Calu3 (cell line): ENCODE measurements at regions not wholly inside any gene's neighbourhood (a gene's known extent, or its start where the extent isn't known, plus 50 kb on each side); places are given as distances from the start of the nearest gene placed in this dataset.

Experiments used
- BruUV-seq: library from RNA; stranded (reverse); fragments of 400-500 nt; replicated peaks from 2 replicates; lab custom pipeline; 2021; lab: Mats Ljungman, UMichigan
- CTCF ChIA-PET: fragments of 300-600 bp; sonication (Branson Sonifier 250); formaldehyde crosslinking; loops from one replicate; lab custom pipeline; 2022; ENCODE audit warnings: antibody characterized with exemption; lab: Charles Lee
- DNase-seq: peaks from one replicate; pipeline ENCODE4 v3.0.0; 2022
- H3K27ac Mint-ChIP-seq: one replicate; pipeline ENCODE4 v1.8.0; 2022; ENCODE audit warnings: mixed read lengths; ENCODE audit not compliant: unreplicated experiment
- H3K27me3 Mint-ChIP-seq: one replicate; pipeline ENCODE4 v1.8.0; 2022; ENCODE audit warnings: mixed read lengths; ENCODE audit not compliant: unreplicated experiment
- H3K36me3 Mint-ChIP-seq: one replicate; pipeline ENCODE4 v1.8.0; 2022; ENCODE audit warnings: mild to moderate bottlenecking, moderate library complexity, mixed read lengths; ENCODE audit not compliant: insufficient read depth, unreplicated experiment
- H3K4me1 Mint-ChIP-seq: one replicate; pipeline ENCODE4 v1.8.0; 2022; ENCODE audit warnings: mild to moderate bottlenecking, low read depth, mixed read lengths; ENCODE audit not compliant: unreplicated experiment
- H3K4me3 Mint-ChIP-seq: one replicate; pipeline ENCODE4 v1.8.0; 2022; ENCODE audit warnings: mild to moderate bottlenecking, low read depth, moderate library complexity, mixed read lengths; ENCODE audit not compliant: unreplicated experiment
- H3K9me3 Mint-ChIP-seq: one replicate; pipeline ENCODE4 v1.8.0; 2022; ENCODE audit warnings: low read depth, mixed read lengths; ENCODE audit not compliant: unreplicated experiment
- CTCF ChIP-seq: fragments of 200-600 bp; IDR thresholded peaks from one replicate; pipeline ENCODE4 v1.8.0; 2022; ENCODE audit warnings: antibody characterized with exemption; ENCODE audit not compliant: unreplicated experiment
- intact Hi-C: fragments of 100-400 bp; cut with micrococcal nuclease; formaldehyde crosslinking; loops from one replicate; pipeline ENCODE4 v1.10.0; 2022; ENCODE audit not compliant: unreplicated experiment

GRCh38 chr1:71252900-71253299 lies 172.1 kb upstream of the ZRANB2 start:
- Mint-ChIP-seq H3K9me3 (peaks cover 12% of the 10 kb centered on the region), H3K4me1 (no peaks in the 10 kb centered on the region), H3K27ac (no peak overlapping the region), H3K4me3 (no peak overlapping the region), H3K27me3 (no peaks in the 10 kb centered on the region), H3K36me3 (no peaks in the 10 kb centered on the region)
- TF ChIP-seq CTCF = no peak
- CTCF ChIA-PET = no interaction called here
- BruUV-seq = no TSS peak
- intact Hi-C loops = no loop called here
- DNase-seq = no peak

GRCh38 chr1:71245246-71245645 lies 164.4 kb upstream of the ZRANB2 start:
- intact Hi-C loops = no loop called here
- Mint-ChIP-seq H3K36me3 (no peaks in the 10 kb centered on the region), H3K4me1 (no peaks in the 10 kb centered on the region), H3K27me3 (no peaks in the 10 kb centered on the region), H3K4me3 (no peak overlapping the region), H3K27ac (no peak overlapping the region), H3K9me3 (peaks cover 14% of the 10 kb centered on the region)
- CTCF ChIA-PET = no interaction called here
- no TSS peak for BruUV-seq
- DNase-seq = no peak
- TF ChIP-seq CTCF = no peak

GRCh38 chr1:71242239-71242638 lies 161.4 kb upstream of the ZRANB2 start:
- no peak for DNase-seq
- no peak for TF ChIP-seq CTCF
- Mint-ChIP-seq H3K27ac (no peak overlapping the region), H3K4me3 (no peak overlapping the region), H3K9me3 (peaks cover 9% of the 10 kb centered on the region), H3K4me1 (no peaks in the 10 kb centered on the region), H3K36me3 (no peaks in the 10 kb centered on the region), H3K27me3 (no peaks in the 10 kb centered on the region)
- intact Hi-C loops = no loop called here
- BruUV-seq = no TSS peak
- CTCF ChIA-PET = no interaction called here

GRCh38 chr1:71240656-71241055 lies 159.8 kb upstream of the ZRANB2 start:
- CTCF ChIA-PET = no interaction called here
- no peak for DNase-seq
- intact Hi-C loops = no loop called here
- peaks cover 3% of the 10 kb centered on the region for H3K9me3 Mint-ChIP-seq
- H3K27me3 Mint-ChIP-seq = no peaks in the 10 kb centered on the region
- no peaks in the 10 kb centered on the region for H3K36me3 Mint-ChIP-seq
- no TSS peak for BruUV-seq
- H3K4me1 Mint-ChIP-seq = no peaks in the 10 kb centered on the region
- no peak for TF ChIP-seq CTCF
- H3K27ac Mint-ChIP-seq = no peak overlapping the region
- no peak overlapping the region for H3K4me3 Mint-ChIP-seq
